Naive thymus-derived CD4-positive, alpha-beta T cell (primary cell): ENCODE measurements at regions not wholly inside any gene's neighbourhood (a gene's known extent, or its start where the extent isn't known, plus 50 kb on each side); places are given as distances from the start of the nearest gene placed in this dataset.

Experiments used
- ATAC-seq: fragments of 150-1000 bp; cut with Tn5 transposase; 2 replicates; pipeline ENCODE4 v1.10.0; 2021; ENCODE audit warnings: mild to moderate bottlenecking, moderate library complexity
- CTCF ChIA-PET: fragments of 350-600 bp; sonication (Branson Sonifier 250); formaldehyde crosslinking; loops from one replicate; lab custom pipeline; 2021; ENCODE audit warnings: antibody characterized with exemption; lab: Charles Lee
- POLR2A ChIA-PET: fragments of 350-600 bp; sonication (Branson Sonifier 250); formaldehyde crosslinking; loops from one replicate; lab custom pipeline; 2021; ENCODE audit warnings: antibody characterized with exemption, inconsistent platforms; lab: Charles Lee
- DNase-seq, 9 donors: peaks; one replicate each; pipeline versions ENCODE4 v3.0.0 to v3.0.0-alpha.2; 2020 to 2022; ENCODE audit warnings: mixed read lengths in 1 of 9
- H3K27ac ChIP-seq: one replicate; pipeline ENCODE4 v1.7.0; 2013; ENCODE audit warnings: mild to moderate bottlenecking, low read depth, low read length, moderate library complexity
- H3K27me3 ChIP-seq, 2 donors: one replicate each; pipeline ENCODE4 v1.7.0; 2013; ENCODE audit warnings: low read length in 2 of 2, mild to moderate bottlenecking in 2 of 2, moderate library complexity in 2 of 2; ENCODE audit not compliant: control insufficient read depth in 2 of 2, insufficient read depth in 2 of 2
- H3K36me3 ChIP-seq, 3 experiments: 1 replicate in 2 of 3; 2 replicates in 1 of 3; pipeline ENCODE4 v1.7.0; 2013; ENCODE audit warnings: low read length in 3 of 3, mild to moderate bottlenecking in 3 of 3, moderate library complexity in 1 of 3; ENCODE audit not compliant: insufficient read depth in 3 of 3, control insufficient read depth in 2 of 3
- H3K4me1 ChIP-seq, 2 donors: one replicate each; pipeline ENCODE4 v1.7.0; 2013; ENCODE audit warnings: low read length in 2 of 2, mild to moderate bottlenecking in 2 of 2, moderate library complexity in 1 of 2; ENCODE audit not compliant: control insufficient read depth in 2 of 2, insufficient read depth in 2 of 2
- H3K4me3 ChIP-seq: 2 replicates; pipeline ENCODE4 v1.7.0; 2013; ENCODE audit warnings: mild to moderate bottlenecking, low read length
- H3K9me3 ChIP-seq, 3 experiments: 1 replicate in 2 of 3; 2 replicates in 1 of 3; pipeline ENCODE4 v1.7.0; 2013; ENCODE audit warnings: low read length in 3 of 3; ENCODE audit not compliant: control insufficient read depth in 2 of 3
- H3K27ac Mint-ChIP-seq, 9 donors: one replicate each; pipeline ENCODE4 v1.8.0; 2020 to 2022; ENCODE audit warnings: mixed read lengths in 9 of 9, mild to moderate bottlenecking in 8 of 9, moderate library complexity in 5 of 9, inconsistent platforms in 2 of 9
- H3K27me3 Mint-ChIP-seq, 5 donors: one replicate each; pipeline ENCODE4 v1.8.0; 2021 to 2022; ENCODE audit warnings: mixed read lengths in 5 of 5, mild to moderate bottlenecking in 1 of 5
- H3K36me3 Mint-ChIP-seq, 5 donors: one replicate each; pipeline ENCODE4 v1.8.0; 2020 to 2022; ENCODE audit warnings: mixed read lengths in 5 of 5, mild to moderate bottlenecking in 3 of 5, inconsistent platforms in 1 of 5
- H3K4me1 Mint-ChIP-seq, 7 donors: one replicate each; pipeline ENCODE4 v1.8.0; 2020 to 2022; ENCODE audit warnings: mixed read lengths in 7 of 7, mild to moderate bottlenecking in 3 of 7, inconsistent platforms in 1 of 7
- H3K4me3 Mint-ChIP-seq, 10 donors: one replicate each; pipeline ENCODE4 v1.8.0; 2020 to 2022; ENCODE audit warnings: mild to moderate bottlenecking in 10 of 10, mixed read lengths in 10 of 10, moderate library complexity in 6 of 10, inconsistent platforms in 2 of 10
- H3K9me3 Mint-ChIP-seq, 11 donors: one replicate each; pipeline ENCODE4 v1.8.0; 2020 to 2022; ENCODE audit warnings: mixed read lengths in 11 of 11, mild to moderate bottlenecking in 4 of 11, inconsistent platforms in 1 of 11, moderate library complexity in 1 of 11
- intact Hi-C, 2 donors: fragments of 100-400 bp; cut with micrococcal nuclease; formaldehyde crosslinking; loops; one replicate each; pipeline ENCODE4 v1.15.1; 2023

DNA sequence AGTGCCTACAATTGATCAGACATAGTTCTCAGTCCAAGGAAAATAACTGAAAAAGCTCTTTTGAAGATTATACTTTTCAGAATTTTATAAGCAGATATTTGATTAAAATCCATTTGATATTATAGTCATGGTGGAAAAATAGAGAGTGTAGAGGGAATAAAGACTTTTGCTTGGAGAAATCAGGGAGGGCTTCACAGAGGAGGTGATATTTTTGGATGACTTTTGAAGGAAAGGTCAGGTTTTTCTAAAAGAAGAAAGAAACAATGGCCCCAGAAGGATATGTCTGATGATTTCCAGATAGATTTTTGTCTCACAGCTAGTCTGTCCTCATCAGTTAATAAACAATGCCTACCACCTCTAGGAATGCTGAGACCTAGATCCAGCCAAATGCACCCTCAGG lies 806.3 kb upstream of the CELF2 start:
- no peak for ATAC-seq
- Mint-ChIP-seq H3K9me3 (peaks cover 0 to 6% (median 0%) of the 10 kb centered on the region in 11 donors), H3K4me1 (no peaks in the 10 kb centered on the region), H3K27me3 (peaks cover 0 to 22% (median 11%) of the 10 kb centered on the region in 5 donors), H3K36me3 (peaks cover 0 to 4% (median 0%) of the 10 kb centered on the region in 5 donors), H3K4me3 (no peak overlapping the region), H3K27ac (no peak overlapping the region)
- H3K4me3 ChIP-seq = no peak overlapping the region
- no peaks in the 10 kb centered on the region for H3K4me1 ChIP-seq
- CTCF ChIA-PET = no interaction called here
- intact Hi-C loops = no loop called here
- H3K9me3 ChIP-seq = no peaks in the 10 kb centered on the region
- no peak overlapping the region for H3K27ac ChIP-seq
- POLR2A ChIA-PET = no interaction called here
- H3K36me3 ChIP-seq = no peaks in the 10 kb centered on the region
- H3K27me3 ChIP-seq = no peaks in the 10 kb centered on the region
- DNase-seq = no peak

GRCh38 chr10:10213237-10213636 lies 804.4 kb upstream of the CELF2 start:
- Mint-ChIP-seq H3K27me3 (peaks cover 0 to 13% (median 7%) of the 10 kb centered on the region in 5 donors), H3K36me3 (no peaks in the 10 kb centered on the region), H3K27ac (no peak overlapping the region), H3K4me3 (no peak overlapping the region), H3K9me3 (peaks cover 0 to 1% (median 0%) of the 10 kb centered on the region in 11 donors), H3K4me1 (no peaks in the 10 kb centered on the region)
- POLR2A ChIA-PET = no interaction called here
- no peaks in the 10 kb centered on the region for H3K9me3 ChIP-seq
- DNase-seq (no peak), ATAC-seq (no peak)
- CTCF ChIA-PET = no interaction called here
- H3K27ac ChIP-seq = no peak overlapping the region
- no peaks in the 10 kb centered on the region for H3K36me3 ChIP-seq
- no peaks in the 10 kb centered on the region for H3K27me3 ChIP-seq
- intact Hi-C loops = no loop called here
- H3K4me1 ChIP-seq = no peaks in the 10 kb centered on the region
- H3K4me3 ChIP-seq = no peak overlapping the region

DNA sequence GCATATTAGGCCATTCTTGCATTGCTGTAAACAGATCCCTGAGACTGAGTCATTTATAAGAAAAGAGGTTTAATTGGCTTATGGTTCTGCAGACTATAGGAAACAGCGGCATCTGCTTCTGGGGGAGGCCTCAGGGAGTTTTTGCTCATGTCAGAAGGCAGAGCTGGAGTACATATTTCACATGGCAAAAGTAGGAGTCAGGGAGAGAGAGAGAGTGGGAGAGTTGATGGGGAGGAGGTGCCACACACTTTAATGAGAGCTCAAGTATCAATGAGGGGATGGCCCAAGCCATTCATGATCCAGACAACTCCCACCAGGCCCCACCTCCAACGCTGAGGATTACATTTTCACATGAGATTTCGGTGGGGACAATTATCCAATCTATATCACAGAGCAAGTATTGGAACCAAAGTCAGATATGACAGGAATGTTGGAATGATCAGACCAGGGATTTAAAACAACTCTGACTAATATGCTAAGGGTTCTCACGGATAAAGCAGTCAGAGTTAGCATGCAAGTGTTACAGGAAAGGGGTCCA lies 795.3 kb upstream of the CELF2 start:
- Mint-ChIP-seq H3K4me1 (no peaks in the 10 kb centered on the region), H3K27me3 (peaks cover 0 to 6% (median 0%) of the 10 kb centered on the region in 5 donors), H3K27ac (no peak overlapping the region), H3K36me3 (no peaks in the 10 kb centered on the region), H3K9me3 (peaks cover 0 to 3% (median 0%) of the 10 kb centered on the region in 11 donors), H3K4me3 (no peak overlapping the region)
- POLR2A ChIA-PET = no interaction called here
- CTCF ChIA-PET = no interaction called here
- H3K4me1 ChIP-seq = no peaks in the 10 kb centered on the region
- no peak overlapping the region for H3K27ac ChIP-seq
- H3K4me3 ChIP-seq = no peak overlapping the region
- H3K36me3 ChIP-seq = no peaks in the 10 kb centered on the region
- ATAC-seq (no peak), DNase-seq (no peak)
- peaks cover 0 to 4% of the 10 kb centered on the region in 2 donors for H3K27me3 ChIP-seq
- no peaks in the 10 kb centered on the region for H3K9me3 ChIP-seq
- intact Hi-C loops = no loop called here

GRCh38 chr10:10223131-10223530 lies 794.5 kb upstream of the CELF2 start:
- ATAC-seq (no peak), DNase-seq (no peak)
- H3K9me3 ChIP-seq = no peaks in the 10 kb centered on the region
- intact Hi-C loops = no loop called here
- H3K36me3 Mint-ChIP-seq = no peaks in the 10 kb centered on the region
- H3K9me3 Mint-ChIP-seq = peaks cover 0 to 3% (median 0%) of the 10 kb centered on the region in 11 donors
- POLR2A ChIA-PET = no interaction called here
- peaks cover 0 to 6% (median 0%) of the 10 kb centered on the region in 5 donors for H3K27me3 Mint-ChIP-seq
- no peaks in the 10 kb centered on the region for H3K4me1 Mint-ChIP-seq
- H3K4me3 ChIP-seq = no peak overlapping the region
- no peak overlapping the region for H3K4me3 Mint-ChIP-seq
- H3K27ac Mint-ChIP-seq = no peak overlapping the region
- H3K36me3 ChIP-seq = no peaks in the 10 kb centered on the region
- no peak overlapping the region for H3K27ac ChIP-seq
- CTCF ChIA-PET = interaction anchor here (0.6 kb wide), 1 partner anchor 14 kb away, joined by 4 read pairs; no protein-coding TSS in a partner anchor
- H3K4me1 ChIP-seq = no peaks in the 10 kb centered on the region
- peaks cover 0 to 4% of the 10 kb centered on the region in 2 donors for H3K27me3 ChIP-seq

- ATAC-seq = no peak
- peaks cover 0 to 7% (median 2%) of the 10 kb centered on the region in 11 donors for H3K9me3 Mint-ChIP-seq
- DNase-seq = no peak
- ChIA-PET POLR2A (no interaction called here), CTCF (no interaction called here)
- H3K9me3 ChIP-seq = no peaks in the 10 kb centered on the region
- H3K4me1 ChIP-seq = no peaks in the 10 kb centered on the region
- H3K27ac Mint-ChIP-seq = no peak overlapping the region
- H3K36me3 Mint-ChIP-seq = no peaks in the 10 kb centered on the region
- no peak overlapping the region for H3K4me3 ChIP-seq
- H3K4me1 Mint-ChIP-seq = no peaks in the 10 kb centered on the region
- intact Hi-C loops = no loop called here
- no peaks in the 10 kb centered on the region for H3K36me3 ChIP-seq
- peaks cover 0 to 6% (median 0%) of the 10 kb centered on the region in 5 donors for H3K27me3 Mint-ChIP-seq
- H3K27me3 ChIP-seq = peaks cover 0 to 4% of the 10 kb centered on the region in 2 donors
- no peak overlapping the region for H3K4me3 Mint-ChIP-seq
- no peak overlapping the region for H3K27ac ChIP-seq
These were observed 792.5 kb upstream of the CELF2 start for GRCh38 chr10:10225136-10225676.

GRCh38 chr10:10233229-10233628 lies 784.4 kb upstream of the CELF2 start:
- H3K4me1 Mint-ChIP-seq = peaks cover 0 to 2% (median 0%) of the 10 kb centered on the region in 7 donors
- no peaks in the 10 kb centered on the region for H3K36me3 Mint-ChIP-seq
- Histone ChIP-seq H3K27ac (no peak overlapping the region), H3K27me3 (no peaks in the 10 kb centered on the region), H3K4me1 (no peaks in the 10 kb centered on the region), H3K36me3 (no peaks in the 10 kb centered on the region), H3K9me3 (no peaks in the 10 kb centered on the region), H3K4me3 (no peak overlapping the region)
- H3K27me3 Mint-ChIP-seq = peaks cover 0 to 23% (median 17%) of the 10 kb centered on the region in 5 donors
- DNase-seq (no peak), ATAC-seq (no peak)
- intact Hi-C loops = loop anchor here in 1 of 2 donors (10.0 kb wide), 1 partner anchor 1242 kb away; no protein-coding TSS in a partner anchor
- peaks cover 0 to 10% (median 2%) of the 10 kb centered on the region in 11 donors for H3K9me3 Mint-ChIP-seq
- no peak overlapping the region for H3K4me3 Mint-ChIP-seq
- no peak overlapping the region for H3K27ac Mint-ChIP-seq
- ChIA-PET CTCF (no interaction called here), POLR2A (no interaction called here)

DNA sequence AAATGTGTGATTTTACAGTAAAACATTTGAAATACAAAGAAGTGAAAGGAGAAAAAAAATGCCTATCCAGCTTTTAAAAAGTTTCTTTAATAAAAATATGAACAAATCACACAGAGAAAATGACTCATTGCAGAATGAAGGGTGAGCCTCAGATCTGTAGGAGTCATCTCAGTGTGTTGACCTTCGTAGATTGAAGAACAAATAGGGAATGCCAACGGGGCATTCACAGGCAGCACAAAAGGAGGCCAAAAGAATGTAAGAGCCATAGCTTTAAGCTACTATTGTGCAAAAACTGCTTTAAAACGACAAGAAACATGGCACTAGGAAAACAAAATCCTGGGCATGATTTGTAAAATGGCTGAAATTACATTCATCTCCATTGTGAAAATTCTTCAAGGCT lies 782.7 kb upstream of the CELF2 start:
- DNase-seq (no peak), ATAC-seq (no peak)
- no peak overlapping the region for H3K27ac Mint-ChIP-seq
- intact Hi-C loops = loop anchor here in 1 of 2 donors (10.0 kb wide), 1 partner anchor 1240 kb away; no protein-coding TSS in a partner anchor
- H3K4me3 Mint-ChIP-seq = no peak overlapping the region
- peaks cover 0 to 23% (median 17%) of the 10 kb centered on the region in 5 donors for H3K27me3 Mint-ChIP-seq
- peaks cover 0 to 2% (median 0%) of the 10 kb centered on the region in 7 donors for H3K4me1 Mint-ChIP-seq
- H3K36me3 Mint-ChIP-seq = no peaks in the 10 kb centered on the region
- Histone ChIP-seq H3K9me3 (no peaks in the 10 kb centered on the region), H3K4me1 (no peaks in the 10 kb centered on the region), H3K27ac (no peak overlapping the region), H3K36me3 (no peaks in the 10 kb centered on the region), H3K27me3 (no peaks in the 10 kb centered on the region), H3K4me3 (no peak overlapping the region)
- CTCF ChIA-PET = no interaction called here
- POLR2A ChIA-PET = no interaction called here
- peaks cover 0 to 6% (median 0%) of the 10 kb centered on the region in 11 donors for H3K9me3 Mint-ChIP-seq
